ENCODE measurements at regions not wholly inside any gene's neighbourhood (a gene's known extent, or its start where the extent isn't known, plus 50 kb on each side); places are given as distances from the start of the nearest gene placed in this dataset.

DNA sequence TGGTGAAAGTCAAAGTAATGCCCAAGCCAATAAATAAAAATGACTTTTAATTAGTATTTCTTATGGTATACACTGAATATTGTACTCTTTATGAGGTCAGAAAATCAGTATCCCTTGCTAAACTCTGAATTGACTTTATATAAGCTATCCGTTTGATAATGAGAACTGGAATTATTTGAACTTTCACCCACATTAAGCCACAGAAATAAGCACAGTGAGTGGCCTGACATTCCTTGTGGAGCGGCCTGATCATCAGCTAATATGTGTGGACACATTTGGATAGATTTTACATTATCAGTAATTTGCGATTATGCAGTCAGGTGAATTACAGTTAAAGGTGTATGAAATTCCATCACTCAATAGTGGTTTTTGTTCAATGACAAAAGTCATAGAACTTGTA is 136.0 kb upstream of the CBLB start:
- no peak overlapping the region for H4K8ac ChIP-seq (ENCODE audit: low read depth, low read length)
- no peak overlapping the region for H2BK12ac ChIP-seq (ENCODE audit: low read length)
- H3K18ac ChIP-seq (ENCODE audit: low read length): no peak overlapping the region
- no peak overlapping the region for H4K91ac ChIP-seq (ENCODE audit: low read depth, low read length)
- no peak for DNase-seq
- no peak overlapping the region for H2AK5ac ChIP-seq (ENCODE audit: low read length)
- no peak overlapping the region for H3K4me3 ChIP-seq (ENCODE audit: low read depth, low read length)
- H3K4me1 ChIP-seq (ENCODE audit: control insufficient read depth in 1 of 2, insufficient read depth in 2 of 2, low read length in 2 of 2): peaks cover 0 to 3% of the 10 kb centered on the region in 2 experiments
- no peak overlapping the region for H2BK5ac ChIP-seq (ENCODE audit: low read depth, low read length, poor library complexity)
- no peak overlapping the region for H2BK120ac ChIP-seq (ENCODE audit: insufficient read depth, low read length, poor library complexity)
- no peaks in the 10 kb centered on the region for H3K79me2 ChIP-seq (ENCODE audit: control insufficient read depth, insufficient read depth, low read length, poor library complexity)
- H3K4ac ChIP-seq (ENCODE audit: low read depth, low read length): no peak overlapping the region
- H3K36me3 ChIP-seq (ENCODE audit: control insufficient read depth in 1 of 2, insufficient read depth in 2 of 2, low read length in 2 of 2): no peaks in the 10 kb centered on the region
- H3K14ac ChIP-seq (ENCODE audit: low read length): no peak overlapping the region
- no peak overlapping the region for H2AFZ ChIP-seq (ENCODE audit: insufficient read depth, low read length, poor library complexity)
- H3K9me3 ChIP-seq (ENCODE audit: insufficient read depth, low read depth, low read length): no peaks in the 10 kb centered on the region
- H3K27ac ChIP-seq (ENCODE audit: low read depth, low read length): no peak overlapping the region
- H3K79me1 ChIP-seq (ENCODE audit: low read length): no peaks in the 10 kb centered on the region
- no peaks in the 10 kb centered on the region for H3K27me3 ChIP-seq (ENCODE audit: insufficient read depth, low read length)
- H4K12ac ChIP-seq (ENCODE audit: low read depth, low read length): no peak overlapping the region
- WGBS (ENCODE audit: extremely low coverage, insufficient coverage, insufficient read length): no CpG with 5 or more reads among the region's 3 CpGs
- H3K23ac ChIP-seq (ENCODE audit: low read length): no peak overlapping the region
- H3K9ac ChIP-seq (ENCODE audit: low read length): no peak overlapping the region
- no peak overlapping the region for H3K4me2 ChIP-seq (ENCODE audit: low read length)

DNA sequence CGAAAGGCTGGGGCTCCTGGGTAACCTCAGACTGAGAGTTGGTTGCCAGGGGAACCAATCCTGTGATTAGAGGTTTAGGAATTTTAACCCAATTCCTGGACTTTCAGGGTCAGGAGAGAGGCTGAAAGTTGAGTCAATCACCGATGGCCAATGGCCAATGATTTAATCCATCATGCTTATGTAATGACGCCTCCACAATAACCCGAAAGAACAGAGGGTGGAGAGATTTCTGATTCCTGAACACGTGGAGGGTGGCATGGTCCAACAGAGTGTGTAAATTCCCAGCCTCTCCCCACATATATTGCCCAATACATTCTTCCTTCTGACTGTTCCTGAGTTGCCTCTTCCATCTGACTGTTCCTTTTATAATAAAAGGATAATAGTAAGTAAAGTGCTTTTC is 137.2 kb upstream of the CBLB start:
- no peak overlapping the region for H3K4ac ChIP-seq (ENCODE audit: low read depth, low read length)
- no peak for DNase-seq
- H3K18ac ChIP-seq (ENCODE audit: low read length): no peak overlapping the region
- H4K8ac ChIP-seq (ENCODE audit: low read depth, low read length): no peak overlapping the region
- H3K4me1 ChIP-seq (ENCODE audit: control insufficient read depth in 1 of 2, insufficient read depth in 2 of 2, low read length in 2 of 2): peaks cover 0 to 3% of the 10 kb centered on the region in 2 experiments
- H3K27ac ChIP-seq (ENCODE audit: low read depth, low read length): no peak overlapping the region
- H4K12ac ChIP-seq (ENCODE audit: low read depth, low read length): no peak overlapping the region
- no peaks in the 10 kb centered on the region for H3K79me2 ChIP-seq (ENCODE audit: control insufficient read depth, insufficient read depth, low read length, poor library complexity)
- H3K9ac ChIP-seq (ENCODE audit: low read length): no peak overlapping the region
- no peak overlapping the region for H3K4me2 ChIP-seq (ENCODE audit: low read length)
- no peak overlapping the region for H3K14ac ChIP-seq (ENCODE audit: low read length)
- H4K91ac ChIP-seq (ENCODE audit: low read depth, low read length): no peak overlapping the region
- no peak overlapping the region for H2AK5ac ChIP-seq (ENCODE audit: low read length)
- no peaks in the 10 kb centered on the region for H3K79me1 ChIP-seq (ENCODE audit: low read length)
- no peak overlapping the region for H3K23ac ChIP-seq (ENCODE audit: low read length)
- H3K4me3 ChIP-seq (ENCODE audit: low read depth, low read length): no peak overlapping the region
- H2BK120ac ChIP-seq (ENCODE audit: insufficient read depth, low read length, poor library complexity): no peak overlapping the region
- H2BK12ac ChIP-seq (ENCODE audit: low read length): no peak overlapping the region
- WGBS (ENCODE audit: extremely low coverage, insufficient coverage, insufficient read length): no CpG with 5 or more reads among the region's 5 CpGs
- H3K27me3 ChIP-seq (ENCODE audit: insufficient read depth, low read length): no peaks in the 10 kb centered on the region
- no peaks in the 10 kb centered on the region for H3K36me3 ChIP-seq (ENCODE audit: control insufficient read depth in 1 of 2, insufficient read depth in 2 of 2, low read length in 2 of 2)
- H3K9me3 ChIP-seq (ENCODE audit: insufficient read depth, low read depth, low read length): no peaks in the 10 kb centered on the region
- H2BK5ac ChIP-seq (ENCODE audit: low read depth, low read length, poor library complexity): no peak overlapping the region
- no peak overlapping the region for H2AFZ ChIP-seq (ENCODE audit: insufficient read depth, low read length, poor library complexity)

DNA sequence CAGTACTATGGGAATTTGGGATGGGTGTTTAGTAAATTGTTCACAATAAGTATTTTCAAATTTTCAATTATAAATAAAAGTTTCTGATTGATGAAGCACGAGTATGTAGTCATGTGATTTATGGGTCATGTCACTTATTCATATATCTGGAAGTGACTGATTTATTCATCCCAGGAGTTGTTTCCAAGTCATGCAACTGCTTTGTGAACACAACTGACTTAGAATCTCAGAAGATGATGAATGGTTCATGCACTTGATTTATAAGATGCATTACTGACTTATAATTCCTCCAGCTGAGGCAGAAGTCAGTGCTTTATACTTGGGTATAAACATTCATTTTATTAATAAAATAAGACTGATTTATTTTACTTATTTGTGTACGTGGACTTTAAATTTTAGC is 137.8 kb upstream of the CBLB start:
- DNase-seq: no peak
- Histone ChIP-seq H3K36me3 (ENCODE audit: control insufficient read depth in 1 of 2, insufficient read depth in 2 of 2, low read length in 2 of 2) (no peaks in the 10 kb centered on the region), H3K23ac (ENCODE audit: low read length) (no peak overlapping the region), H3K79me2 (ENCODE audit: control insufficient read depth, insufficient read depth, low read length, poor library complexity) (no peaks in the 10 kb centered on the region), H3K4ac (ENCODE audit: low read depth, low read length) (no peak overlapping the region), H3K79me1 (ENCODE audit: low read length) (no peaks in the 10 kb centered on the region), H3K9ac (ENCODE audit: low read length) (no peak overlapping the region), H2AFZ (ENCODE audit: insufficient read depth, low read length, poor library complexity) (no peak overlapping the region), H3K14ac (ENCODE audit: low read length) (no peak overlapping the region), H3K4me1 (ENCODE audit: control insufficient read depth in 1 of 2, insufficient read depth in 2 of 2, low read length in 2 of 2) (peaks cover 0 to 3% of the 10 kb centered on the region in 2 experiments), H2AK5ac (ENCODE audit: low read length) (no peak overlapping the region), H3K4me2 (ENCODE audit: low read length) (no peak overlapping the region), H2BK5ac (ENCODE audit: low read depth, low read length, poor library complexity) (no peak overlapping the region), H2BK120ac (ENCODE audit: insufficient read depth, low read length, poor library complexity) (no peak overlapping the region), H3K27ac (ENCODE audit: low read depth, low read length) (no peak overlapping the region), H3K4me3 (ENCODE audit: low read depth, low read length) (no peak overlapping the region), H3K18ac (ENCODE audit: low read length) (no peak overlapping the region), H4K8ac (ENCODE audit: low read depth, low read length) (no peak overlapping the region), H3K27me3 (ENCODE audit: insufficient read depth, low read length) (no peaks in the 10 kb centered on the region), H4K91ac (ENCODE audit: low read depth, low read length) (no peak overlapping the region), H3K9me3 (ENCODE audit: insufficient read depth, low read depth, low read length) (no peaks in the 10 kb centered on the region), H2BK12ac (ENCODE audit: low read length) (no peak overlapping the region), H4K12ac (ENCODE audit: low read depth, low read length) (no peak overlapping the region)
- no CpG with 5 or more reads among the region's 2 CpGs for WGBS (ENCODE audit: extremely low coverage, insufficient coverage, insufficient read length)

DNA sequence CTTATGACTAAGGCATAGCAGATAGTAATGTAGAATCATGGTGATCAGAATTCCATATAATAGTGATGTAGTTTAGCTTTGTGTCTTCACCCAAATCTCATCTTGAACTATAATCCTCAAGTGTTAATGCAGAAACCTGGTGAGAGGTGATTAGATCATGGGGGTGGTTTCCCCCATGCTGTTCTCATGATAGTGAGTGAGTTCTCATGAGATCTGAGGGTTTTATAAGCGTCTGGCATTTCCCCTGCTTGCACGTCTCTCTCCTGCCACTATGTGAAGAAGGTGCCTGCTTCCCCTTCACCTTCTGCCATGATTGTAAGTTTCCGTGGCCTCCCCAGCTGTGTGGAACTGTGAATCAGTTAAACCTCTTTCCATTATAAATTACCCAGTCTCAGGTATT is 138.7 kb upstream of the CBLB start:
- H3K4me2 ChIP-seq (ENCODE audit: low read length): no peak overlapping the region

More for the DNA sequence above, 138.7 kb upstream of the CBLB start:
- Histone ChIP-seq H2AK5ac (ENCODE audit: low read length) (no peak overlapping the region), H3K79me1 (ENCODE audit: low read length) (no peaks in the 10 kb centered on the region), H2BK120ac (ENCODE audit: insufficient read depth, low read length, poor library complexity) (no peak overlapping the region), H3K9me3 (ENCODE audit: insufficient read depth, low read depth, low read length) (no peaks in the 10 kb centered on the region), H3K4me1 (ENCODE audit: control insufficient read depth in 1 of 2, insufficient read depth in 2 of 2, low read length in 2 of 2) (peaks cover 0 to 3% of the 10 kb centered on the region in 2 experiments), H3K18ac (ENCODE audit: low read length) (no peak overlapping the region), H3K27me3 (ENCODE audit: insufficient read depth, low read length) (no peaks in the 10 kb centered on the region), H4K12ac (ENCODE audit: low read depth, low read length) (no peak overlapping the region), H3K36me3 (ENCODE audit: control insufficient read depth in 1 of 2, insufficient read depth in 2 of 2, low read length in 2 of 2) (no peaks in the 10 kb centered on the region), H2AFZ (ENCODE audit: insufficient read depth, low read length, poor library complexity) (no peak overlapping the region), H3K4ac (ENCODE audit: low read depth, low read length) (no peak overlapping the region), H3K9ac (ENCODE audit: low read length) (no peak overlapping the region), H3K23ac (ENCODE audit: low read length) (no peak overlapping the region), H4K91ac (ENCODE audit: low read depth, low read length) (no peak overlapping the region), H2BK12ac (ENCODE audit: low read length) (no peak overlapping the region), H4K8ac (ENCODE audit: low read depth, low read length) (no peak overlapping the region), H3K4me3 (ENCODE audit: low read depth, low read length) (no peak overlapping the region), H2BK5ac (ENCODE audit: low read depth, low read length, poor library complexity) (no peak overlapping the region), H3K27ac (ENCODE audit: low read depth, low read length) (no peak overlapping the region), H3K14ac (ENCODE audit: low read length) (no peak overlapping the region), H3K79me2 (ENCODE audit: control insufficient read depth, insufficient read depth, low read length, poor library complexity) (no peaks in the 10 kb centered on the region)
- no peak for DNase-seq
- WGBS (ENCODE audit: extremely low coverage, insufficient coverage, insufficient read length): no CpG with 5 or more reads among the region's 3 CpGs

Measured in trophoblast cell (in vitro differentiated cells and primary cell).